Testis (tissue), 2 donors: ENCODE measurements at regions not wholly inside any gene's neighbourhood (a gene's known extent, or its start where the extent isn't known, plus 50 kb on each side); places are given as distances from the start of the nearest gene placed in this dataset.

Experiments
- DNase-seq: peaks from one replicate; pipeline ENCODE4 v3.0.0-alpha.2; 2019
- H3K27ac ChIP-seq, 2 donors: fragments of 200-600 bp; sonication (generic); one replicate each; pipeline ENCODE4 v1.5.1; 2019
- H3K27me3 ChIP-seq: fragments of 200-600 bp; sonication (generic); one replicate; pipeline ENCODE4 v1.5.1; 2019
- H3K36me3 ChIP-seq: fragments of 200-600 bp; sonication (generic); one replicate; pipeline ENCODE4 v1.5.1; 2017; ENCODE audit warnings: low read depth; ENCODE audit errors: missing control alignments
- H3K4me1 ChIP-seq: fragments of 200-600 bp; sonication (generic); one replicate; pipeline ENCODE4 v1.5.1; 2019
- H3K4me3 ChIP-seq, 2 donors: fragments of 200-600 bp; sonication (generic); one replicate each; pipeline ENCODE4 v1.5.1; 2017 to 2019
- H3K9me3 ChIP-seq: fragments of 200-600 bp; sonication (generic); one replicate; pipeline ENCODE4 v1.5.1; 2017
- CTCF ChIP-seq, 3 experiments: fragments of 450-650 bp in 2 of 3; fragments of 200-600 bp in 1 of 3; sonication (generic) in 1 of 3; IDR thresholded peaks; one replicate each; pipeline ENCODE4 v1.5.1; 2016 to 2019; ENCODE audit warnings: antibody characterized with exemption in 3 of 3, mild to moderate bottlenecking in 2 of 3, moderate library complexity in 1 of 3
- POLR2A ChIP-seq: fragments of 450-650 bp; IDR thresholded peaks from one replicate; pipeline ENCODE4 v1.6.1; 2017; ENCODE audit warnings: antibody characterized with exemption, mild to moderate bottlenecking, moderate library complexity
- WGBS, 2 donors: methylation state at CpG; one replicate each; pipeline ENCODE4 v1.1.5; 2018; 5-methylcytosine and 5-hydroxymethylcytosine counted together
- intact Hi-C: fragments of 100-400 bp; cut with DNase I; formaldehyde crosslinking; loops from one replicate; pipeline ENCODE4 v1.15.1; 2023; ENCODE audit warnings: low total_unique reads

GRCh38 chr18:27871726-27872125 lies 305.2 kb downstream of the CDH2 start:
- H3K9me3 ChIP-seq = no peaks in the 10 kb centered on the region
- H3K4me3 ChIP-seq = no peak overlapping the region
- no peaks in the 10 kb centered on the region for H3K4me1 ChIP-seq
- TF ChIP-seq CTCF (IDR thresholded peaks at IDR 0.05) (no peak), POLR2A (no peak)
- H3K27me3 ChIP-seq = no peaks in the 10 kb centered on the region
- WGBS, 2 donors = 69 to 72% methylated on average over 5 of the region's 5 CpGs
- DNase-seq = no peak
- H3K27ac ChIP-seq = no peak overlapping the region
- H3K36me3 ChIP-seq = no peaks in the 10 kb centered on the region
- intact Hi-C loops = no loop called here

DNA sequence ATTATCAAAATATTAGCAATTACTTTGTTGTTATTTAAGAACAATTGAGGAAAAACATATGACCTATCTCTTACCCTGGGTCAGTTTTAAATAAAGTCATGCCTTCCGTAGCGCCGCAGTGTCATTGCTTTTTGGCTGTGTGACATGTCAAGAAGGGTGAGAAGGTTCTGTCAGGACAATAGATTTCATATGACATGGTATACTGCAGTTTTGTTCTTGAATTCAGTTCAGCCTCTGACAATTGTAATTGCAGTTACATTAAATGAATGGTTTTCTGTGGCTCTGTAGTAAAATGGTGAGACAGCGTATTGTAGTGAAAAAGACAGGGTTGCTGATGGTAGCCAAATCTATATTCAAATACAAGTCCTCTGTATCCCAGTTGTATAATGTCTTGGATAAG lies 307.2 kb downstream of the CDH2 start:
- whole genome bisulfite sequencing, 2 donors = 96 to 97% methylated on average over 4 of the region's 4 CpGs
- intact Hi-C loops = no loop called here
- no peak for DNase-seq
- Histone ChIP-seq H3K9me3 (no peaks in the 10 kb centered on the region), H3K27ac (no peak overlapping the region), H3K4me1 (no peaks in the 10 kb centered on the region), H3K36me3 (no peaks in the 10 kb centered on the region), H3K4me3 (no peak overlapping the region), H3K27me3 (no peaks in the 10 kb centered on the region)
- TF ChIP-seq POLR2A (no peak), CTCF (IDR thresholded peaks at IDR 0.05) (no peak)

GRCh38 chr18:27865431-27865830 lies 311.5 kb downstream of the CDH2 start:
- no peak for DNase-seq
- Histone ChIP-seq H3K9me3 (no peaks in the 10 kb centered on the region), H3K27me3 (no peaks in the 10 kb centered on the region), H3K4me1 (no peaks in the 10 kb centered on the region), H3K27ac (no peak overlapping the region), H3K36me3 (no peaks in the 10 kb centered on the region), H3K4me3 (no peak overlapping the region)
- 95 to 97% methylated on average over 1 of the region's 1 CpG for WGBS, 2 donors
- intact Hi-C loops = no loop called here
- TF ChIP-seq CTCF (IDR thresholded peaks at IDR 0.05) (no peak), POLR2A (no peak)

GRCh38 chr18:27863780-27864430 lies 313.0 kb downstream of the CDH2 start:
- DNase-seq = peak; percentile 35

More at GRCh38 chr18:27863780-27864430, 313.0 kb downstream of the CDH2 start:
- no peaks in the 10 kb centered on the region for H3K27me3 ChIP-seq
- H3K4me3 ChIP-seq = no peak overlapping the region
- TF ChIP-seq POLR2A = no peak
- no peak for TF ChIP-seq CTCF (IDR thresholded peaks at IDR 0.05)
- H3K27ac ChIP-seq = no peak overlapping the region
- WGBS, 2 donors = 40 to 56% methylated on average over 4 of the region's 4 CpGs
- H3K9me3 ChIP-seq = no peaks in the 10 kb centered on the region
- intact Hi-C loops = no loop called here
- no peaks in the 10 kb centered on the region for H3K36me3 ChIP-seq
- H3K4me1 ChIP-seq = no peaks in the 10 kb centered on the region
